Esophagus (tissue), 2 donors: ENCODE measurements at regions not wholly inside any gene's neighbourhood (a gene's known extent, or its start where the extent isn't known, plus 50 kb on each side); places are given as distances from the start of the nearest gene placed in this dataset.

ENCODE experiments used
- H3K27ac ChIP-seq, 2 donors: one replicate each; pipeline ENCODE4 v1.5.1; 2013; ENCODE audit warnings: low read depth in 2 of 2, mild to moderate bottlenecking in 2 of 2, inconsistent platforms in 1 of 2, low read length in 1 of 2, moderate library complexity in 1 of 2
- H3K27me3 ChIP-seq, 2 donors: one replicate each; pipeline ENCODE4 v1.6.1; 2013; ENCODE audit warnings: low read length in 2 of 2, control low read depth in 1 of 2, mild to moderate bottlenecking in 1 of 2; ENCODE audit not compliant: insufficient read depth in 2 of 2, control insufficient read depth in 1 of 2
- H3K36me3 ChIP-seq, 2 donors: one replicate each; pipeline ENCODE4 v1.6.1; 2013; ENCODE audit warnings: low read length in 1 of 2; ENCODE audit not compliant: control insufficient read depth in 2 of 2, insufficient read depth in 2 of 2
- H3K4me1 ChIP-seq, 2 donors: one replicate each; pipeline ENCODE4 v1.6.1; 2013; ENCODE audit warnings: low read length in 1 of 2; ENCODE audit not compliant: control insufficient read depth in 2 of 2, insufficient read depth in 2 of 2
- H3K4me3 ChIP-seq, 2 donors: one replicate each; pipeline ENCODE4 v1.5.1; 2013; ENCODE audit warnings: low read length in 2 of 2, mild to moderate bottlenecking in 2 of 2, low read depth in 1 of 2, moderate library complexity in 1 of 2
- H3K9me3 ChIP-seq, 2 donors: one replicate each; pipeline ENCODE4 v1.6.1; 2013; ENCODE audit warnings: mild to moderate bottlenecking in 2 of 2, low read depth in 1 of 2, low read length in 1 of 2, moderate library complexity in 1 of 2; ENCODE audit not compliant: control insufficient read depth in 2 of 2, insufficient read depth in 1 of 2
- WGBS, 2 donors: extraction: QIAGEN DNeasy Blood & Tissue Kit; methylation state at CpG; one replicate each; pipeline ENCODE4 v1.1.7; 2013; 5-methylcytosine and 5-hydroxymethylcytosine counted together
- donor health status: healthy with polysubstance abuse.
- donor health status: Bipolar disorder and iron deficiency.

GRCh38 chr7:13174991-13175390 lies 487.6 kb downstream of the ARL4A start:
- H3K27me3 ChIP-seq: no peaks in the 10 kb centered on the region
- no peaks in the 10 kb centered on the region for H3K36me3 ChIP-seq
- no peak overlapping the region for H3K4me3 ChIP-seq
- 54 to 70% methylated on average over 1 of the region's 1 CpG for WGBS, 2 donors
- no peak overlapping the region for H3K27ac ChIP-seq
- no peaks in the 10 kb centered on the region for H3K9me3 ChIP-seq
- no peaks in the 10 kb centered on the region for H3K4me1 ChIP-seq

GRCh38 chr7:13179011-13179582 lies 491.7 kb downstream of the ARL4A start:
- Histone ChIP-seq H3K4me3 (no peak overlapping the region), H3K27me3 (no peaks in the 10 kb centered on the region), H3K36me3 (no peaks in the 10 kb centered on the region), H3K4me1 (no peaks in the 10 kb centered on the region), H3K9me3 (no peaks in the 10 kb centered on the region), H3K27ac (no peak overlapping the region)
- 72 to 79% methylated on average over 5 of the region's 5 CpGs for WGBS, 2 donors

- Histone ChIP-seq H3K27ac (no peak overlapping the region), H3K4me1 (no peaks in the 10 kb centered on the region), H3K4me3 (no peak overlapping the region), H3K9me3 (no peaks in the 10 kb centered on the region), H3K27me3 (no peaks in the 10 kb centered on the region), H3K36me3 (no peaks in the 10 kb centered on the region)
- 61 to 70% methylated on average over 5 of the region's 5 CpGs for WGBS, 2 donors
These were observed 492.5 kb downstream of the ARL4A start for GRCh38 chr7:13179775-13180523.

GRCh38 chr7:13181216-13181615 lies 493.8 kb downstream of the ARL4A start:
- H3K9me3 ChIP-seq: no peaks in the 10 kb centered on the region
- 25 to 49% methylated on average over 3 of the region's 3 CpGs for WGBS, 2 donors

GRCh38 chr7:13185139-13185538 lies 497.7 kb downstream of the ARL4A start:
- Histone ChIP-seq H3K27ac (no peak overlapping the region), H3K4me3 (no peak overlapping the region), H3K9me3 (no peaks in the 10 kb centered on the region), H3K36me3 (no peaks in the 10 kb centered on the region), H3K4me1 (no peaks in the 10 kb centered on the region), H3K27me3 (no peaks in the 10 kb centered on the region)

More at GRCh38 chr7:13181216-13181615, 493.8 kb downstream of the ARL4A start:
- Histone ChIP-seq H3K27ac (no peak overlapping the region), H3K36me3 (no peaks in the 10 kb centered on the region), H3K4me1 (no peaks in the 10 kb centered on the region), H3K4me3 (no peak overlapping the region), H3K27me3 (no peaks in the 10 kb centered on the region)

GRCh38 chr7:13188236-13188805 lies 500.9 kb downstream of the ARL4A start:
- 79 to 86% methylated on average over 5 of the region's 5 CpGs for WGBS, 2 donors
- no peaks in the 10 kb centered on the region for H3K9me3 ChIP-seq
- H3K27ac ChIP-seq: no peak overlapping the region
- no peaks in the 10 kb centered on the region for H3K4me1 ChIP-seq
- no peaks in the 10 kb centered on the region for H3K27me3 ChIP-seq
- H3K4me3 ChIP-seq: no peak overlapping the region
- no peaks in the 10 kb centered on the region for H3K36me3 ChIP-seq

- WGBS, 2 donors: 76 to 83% methylated on average over 1 of the region's 1 CpG
- Histone ChIP-seq H3K9me3 (no peaks in the 10 kb centered on the region), H3K27ac (no peak overlapping the region), H3K4me3 (no peak overlapping the region), H3K4me1 (no peaks in the 10 kb centered on the region), H3K27me3 (no peaks in the 10 kb centered on the region), H3K36me3 (no peaks in the 10 kb centered on the region)
These were observed 501.5 kb downstream of the ARL4A start for GRCh38 chr7:13188922-13189321.

GRCh38 chr7:13189668-13190067 lies 502.2 kb downstream of the ARL4A start:
- Histone ChIP-seq H3K27ac (no peak overlapping the region), H3K9me3 (no peaks in the 10 kb centered on the region), H3K4me1 (no peaks in the 10 kb centered on the region), H3K4me3 (no peak overlapping the region), H3K27me3 (no peaks in the 10 kb centered on the region), H3K36me3 (no peaks in the 10 kb centered on the region)
- WGBS, 2 donors: 86 to 90% methylated on average over 2 of the region's 2 CpGs

- WGBS, 2 donors: 50 to 57% methylated on average over 2 of the region's 2 CpGs
- H3K9me3 ChIP-seq: no peaks in the 10 kb centered on the region
- H3K36me3 ChIP-seq: no peaks in the 10 kb centered on the region
These were observed 510.1 kb downstream of the ARL4A start for GRCh38 chr7:13197501-13197900.

GRCh38 chr7:13198036-13198435 lies 510.6 kb downstream of the ARL4A start:
- Histone ChIP-seq H3K27ac (no peak overlapping the region), H3K4me1 (no peaks in the 10 kb centered on the region), H3K4me3 (no peak overlapping the region), H3K27me3 (no peaks in the 10 kb centered on the region), H3K9me3 (no peaks in the 10 kb centered on the region), H3K36me3 (no peaks in the 10 kb centered on the region)
- 89 to 91% methylated on average over 2 of the region's 2 CpGs for WGBS, 2 donors

More at GRCh38 chr7:13197501-13197900, 510.1 kb downstream of the ARL4A start:
- Histone ChIP-seq H3K27ac (no peak overlapping the region), H3K4me3 (no peak overlapping the region), H3K27me3 (no peaks in the 10 kb centered on the region), H3K4me1 (no peaks in the 10 kb centered on the region)
